ENCODE measurements at regions not wholly inside any gene's neighbourhood (a gene's known extent, or its start where the extent isn't known, plus 50 kb on each side); places are given as distances from the start of the nearest gene placed in this dataset.

- no peak overlapping the region for H3K27ac ChIP-seq
- no peak overlapping the region for H3K9ac ChIP-seq (ENCODE audit: insufficient read length)
- TF ChIP-seq EZH2 (IDR thresholded peaks at IDR 0.05) (no peak), FOXP2 (optimal IDR thresholded peaks at IDR 0.05; ENCODE audit: control extremely low read depth, extremely low read length, insufficient read depth) (no peak), POLR2AphosphoS5 (IDR thresholded peaks at IDR 0.05; ENCODE audit: borderline replicate concordance, low read depth, low read length) (no peak)
- no peaks in the 10 kb centered on the region for H3K9me3 ChIP-seq (ENCODE audit: low read depth, low read length)
- H3K36me3 ChIP-seq (ENCODE audit: insufficient read depth, low read length): no peaks in the 10 kb centered on the region
- DNase-seq (ENCODE audit: low read depth, low spot score): no peak
- H3K4me3 ChIP-seq: no peak overlapping the region
Measured at GRCh38 chr18:45467945-45468344, 147.3 kb upstream of the SLC14A2 start.

- Histone ChIP-seq H3K36me3 (ENCODE audit: insufficient read depth, low read length) (no peaks in the 10 kb centered on the region), H3K9me3 (ENCODE audit: low read depth, low read length) (no peaks in the 10 kb centered on the region), H3K9ac (ENCODE audit: insufficient read length) (no peak overlapping the region), H3K27ac (no peak overlapping the region), H3K4me3 (no peak overlapping the region)
- TF ChIP-seq FOXP2 (optimal IDR thresholded peaks at IDR 0.05; ENCODE audit: control extremely low read depth, extremely low read length, insufficient read depth): no peak
- TF ChIP-seq POLR2AphosphoS5 (IDR thresholded peaks at IDR 0.05; ENCODE audit: borderline replicate concordance, low read depth, low read length): no peak
- TF ChIP-seq EZH2 (IDR thresholded peaks at IDR 0.05): no peak
- DNase-seq (ENCODE audit: low read depth, low spot score): no peak
Measured at GRCh38 chr18:45478889-45479288, 136.4 kb upstream of the SLC14A2 start.

- DNase-seq (ENCODE audit: low read depth, low spot score): no peak
- Histone ChIP-seq H3K27ac (no peak overlapping the region), H3K4me3 (no peak overlapping the region), H3K9me3 (ENCODE audit: low read depth, low read length) (no peaks in the 10 kb centered on the region), H3K36me3 (ENCODE audit: insufficient read depth, low read length) (no peaks in the 10 kb centered on the region), H3K9ac (ENCODE audit: insufficient read length) (no peak overlapping the region)
- TF ChIP-seq EZH2 (IDR thresholded peaks at IDR 0.05): no peak
- no peak for TF ChIP-seq FOXP2 (optimal IDR thresholded peaks at IDR 0.05; ENCODE audit: control extremely low read depth, extremely low read length, insufficient read depth)
- no peak for TF ChIP-seq POLR2AphosphoS5 (IDR thresholded peaks at IDR 0.05; ENCODE audit: borderline replicate concordance, low read depth, low read length)
Measured at GRCh38 chr18:45480219-45481015, 134.9 kb upstream of the SLC14A2 start.

GRCh38 chr18:45481821-45482220 lies 133.5 kb upstream of the SLC14A2 start:
- H3K27ac ChIP-seq: no peak overlapping the region
- no peak overlapping the region for H3K4me3 ChIP-seq
- TF ChIP-seq POLR2AphosphoS5 (IDR thresholded peaks at IDR 0.05; ENCODE audit: borderline replicate concordance, low read depth, low read length) (no peak), EZH2 (IDR thresholded peaks at IDR 0.05) (no peak), FOXP2 (optimal IDR thresholded peaks at IDR 0.05; ENCODE audit: control extremely low read depth, extremely low read length, insufficient read depth) (no peak)
- no peaks in the 10 kb centered on the region for H3K36me3 ChIP-seq (ENCODE audit: insufficient read depth, low read length)
- no peak overlapping the region for H3K9ac ChIP-seq (ENCODE audit: insufficient read length)
- H3K9me3 ChIP-seq (ENCODE audit: low read depth, low read length): no peaks in the 10 kb centered on the region
- no peak for DNase-seq (ENCODE audit: low read depth, low spot score)

- H3K9ac ChIP-seq (ENCODE audit: insufficient read length): no peak overlapping the region
- TF ChIP-seq FOXP2 (optimal IDR thresholded peaks at IDR 0.05; ENCODE audit: control extremely low read depth, extremely low read length, insufficient read depth) (no peak), POLR2AphosphoS5 (IDR thresholded peaks at IDR 0.05; ENCODE audit: borderline replicate concordance, low read depth, low read length) (no peak), EZH2 (IDR thresholded peaks at IDR 0.05) (no peak)
- no peak overlapping the region for H3K4me3 ChIP-seq
- no peaks in the 10 kb centered on the region for H3K36me3 ChIP-seq (ENCODE audit: insufficient read depth, low read length)
- DNase-seq (ENCODE audit: low read depth, low spot score): no peak
- no peak overlapping the region for H3K27ac ChIP-seq
- no peaks in the 10 kb centered on the region for H3K9me3 ChIP-seq (ENCODE audit: low read depth, low read length)
Measured at GRCh38 chr18:45482286-45482685, 133.0 kb upstream of the SLC14A2 start.

- Histone ChIP-seq H3K9ac (ENCODE audit: insufficient read length) (no peak overlapping the region), H3K27ac (no peak overlapping the region), H3K9me3 (ENCODE audit: low read depth, low read length) (no peaks in the 10 kb centered on the region), H3K36me3 (ENCODE audit: insufficient read depth, low read length) (no peaks in the 10 kb centered on the region), H3K4me3 (no peak overlapping the region)
- DNase-seq (ENCODE audit: low read depth, low spot score): no peak
- TF ChIP-seq FOXP2 (optimal IDR thresholded peaks at IDR 0.05; ENCODE audit: control extremely low read depth, extremely low read length, insufficient read depth): no peak
- TF ChIP-seq EZH2 (IDR thresholded peaks at IDR 0.05): no peak
- no peak for TF ChIP-seq POLR2AphosphoS5 (IDR thresholded peaks at IDR 0.05; ENCODE audit: borderline replicate concordance, low read depth, low read length)
Measured at GRCh38 chr18:45487581-45487980, 127.7 kb upstream of the SLC14A2 start.

GRCh38 chr18:45488645-45489044 lies 126.6 kb upstream of the SLC14A2 start:
- H3K4me3 ChIP-seq: no peak overlapping the region
- no peaks in the 10 kb centered on the region for H3K9me3 ChIP-seq (ENCODE audit: low read depth, low read length)
- TF ChIP-seq FOXP2 (optimal IDR thresholded peaks at IDR 0.05; ENCODE audit: control extremely low read depth, extremely low read length, insufficient read depth) (no peak), EZH2 (IDR thresholded peaks at IDR 0.05) (no peak), POLR2AphosphoS5 (IDR thresholded peaks at IDR 0.05; ENCODE audit: borderline replicate concordance, low read depth, low read length) (no peak)
- no peaks in the 10 kb centered on the region for H3K36me3 ChIP-seq (ENCODE audit: insufficient read depth, low read length)
- H3K9ac ChIP-seq (ENCODE audit: insufficient read length): no peak overlapping the region
- no peak for DNase-seq (ENCODE audit: low read depth, low spot score)
- no peak overlapping the region for H3K27ac ChIP-seq

GRCh38 chr18:45493830-45494229 lies 121.4 kb upstream of the SLC14A2 start:
- DNase-seq (ENCODE audit: low read depth, low spot score): no peak
- Histone ChIP-seq H3K4me3 (no peak overlapping the region), H3K9ac (ENCODE audit: insufficient read length) (no peak overlapping the region), H3K9me3 (ENCODE audit: low read depth, low read length) (no peaks in the 10 kb centered on the region), H3K36me3 (ENCODE audit: insufficient read depth, low read length) (no peaks in the 10 kb centered on the region), H3K27ac (no peak overlapping the region)
- TF ChIP-seq EZH2 (IDR thresholded peaks at IDR 0.05) (no peak), POLR2AphosphoS5 (IDR thresholded peaks at IDR 0.05; ENCODE audit: borderline replicate concordance, low read depth, low read length) (no peak), FOXP2 (optimal IDR thresholded peaks at IDR 0.05; ENCODE audit: control extremely low read depth, extremely low read length, insufficient read depth) (no peak)
